Cardiac muscle cell (in vitro differentiated cells and primary cell): ENCODE measurements at regions not wholly inside any gene's neighbourhood (a gene's known extent, or its start where the extent isn't known, plus 50 kb on each side); places are given as distances from the start of the nearest gene placed in this dataset.
A peak's percentile ranks its signal among the peaks of the same experiment; 100 is the strongest.
"Not testable (repeated sequence)": the region's sequence is repeated elsewhere in the genome, so short reads cannot be mapped to it uniquely, and the experiment has no call there.

ENCODE experiments used
- DNase-seq, 2 donors: peaks; one replicate each; pipeline versions ENCODE4 v3.0.0 to v3.0.0-alpha.2; 2010 to 2017; ENCODE audit warnings: low read depth in 1 of 2, low spot score in 1 of 2
- H3K27ac ChIP-seq: fragments of 200-600 bp; sonication (generic); 2 replicates; pipeline ENCODE4 v1.5.1; 2016
- H3K27me3 ChIP-seq: fragments of 200-600 bp; sonication (generic); 2 replicates; pipeline ENCODE4 v1.6.0; 2016; ENCODE audit warnings: control low read depth
- H3K36me3 ChIP-seq: fragments of 200-600 bp; sonication (generic); 2 replicates; pipeline ENCODE4 v1.5.1; 2016; ENCODE audit warnings: control low read depth
- H3K4me1 ChIP-seq: fragments of 200-600 bp; sonication (generic); 2 replicates; pipeline ENCODE4 v1.8.1; 2017; ENCODE audit warnings: low read depth, mild to moderate bottlenecking, mixed run types
- H3K4me3 ChIP-seq: fragments of 200-600 bp; sonication (generic); 2 replicates; pipeline ENCODE4 v1.5.1; 2016; ENCODE audit warnings: mild to moderate bottlenecking
- H3K9me3 ChIP-seq: fragments of 200-600 bp; sonication (generic); 2 replicates; pipeline ENCODE4 v1.5.1; 2017; ENCODE audit warnings: low read depth, mild to moderate bottlenecking, control low read depth
- CTCF ChIP-seq: IDR thresholded peaks from 2 replicates; pipeline ENCODE4 v1.5.1; 2012; ENCODE audit warnings: low read depth, mild to moderate bottlenecking, low read length

- no peak for TF ChIP-seq CTCF
- H3K4me1 ChIP-seq, result no peaks in the 10 kb centered on the region
- no peak overlapping the region for H3K27ac ChIP-seq
- H3K27me3 ChIP-seq, result no peaks in the 10 kb centered on the region
- peak in 1 of 2 donors; percentile 6 for DNase-seq
- H3K36me3 ChIP-seq, result no peaks in the 10 kb centered on the region
- H3K4me3 ChIP-seq, result no peak overlapping the region
- H3K9me3 ChIP-seq, result no peaks in the 10 kb centered on the region
These were observed 1189.2 kb downstream of the TYW1 start for GRCh38 chr7:68185631-68186456.

- no peak for DNase-seq
- Histone ChIP-seq H3K36me3 (no peaks in the 10 kb centered on the region), H3K9me3 (no peaks in the 10 kb centered on the region), H3K27me3 (no peaks in the 10 kb centered on the region), H3K27ac (no peak overlapping the region), H3K4me3 (no peak overlapping the region), H3K4me1 (no peaks in the 10 kb centered on the region)
- no peak for TF ChIP-seq CTCF
These were observed 1190.9 kb downstream of the TYW1 start for GRCh38 chr7:68187532-68187931.

- no peaks in the 10 kb centered on the region for H3K27me3 ChIP-seq
- no peak for DNase-seq
- no peaks in the 10 kb centered on the region for H3K36me3 ChIP-seq
- H3K4me1 ChIP-seq, result no peaks in the 10 kb centered on the region
- H3K9me3 ChIP-seq, result no peaks in the 10 kb centered on the region
- no peak overlapping the region for H3K4me3 ChIP-seq
- TF ChIP-seq CTCF, result no peak
- H3K27ac ChIP-seq, result no peak overlapping the region
These were observed 1196.3 kb downstream of the TYW1 start for GRCh38 chr7:68192941-68193340.

- H3K4me3 ChIP-seq, H3K27ac ChIP-seq, H3K36me3 ChIP-seq, DNase-seq, H3K27me3 ChIP-seq, H3K4me1 ChIP-seq, H3K9me3 ChIP-seq: not testable (repeated sequence)
These were observed 1199.0 kb downstream of the TYW1 start for GRCh38 chr7:68195642-68196041.

- H3K4me3 ChIP-seq, result no peak overlapping the region
- no peak overlapping the region for H3K27ac ChIP-seq
- no peaks in the 10 kb centered on the region for H3K27me3 ChIP-seq
- H3K36me3 ChIP-seq, result no peaks in the 10 kb centered on the region
- H3K9me3 ChIP-seq, result no peaks in the 10 kb centered on the region
- DNase-seq, result no peak
- no peak for TF ChIP-seq CTCF
- no peaks in the 10 kb centered on the region for H3K4me1 ChIP-seq
These were observed 1203.5 kb downstream of the TYW1 start for GRCh38 chr7:68200051-68200670.

- Histone ChIP-seq H3K36me3 (no peaks in the 10 kb centered on the region), H3K27ac (no peak overlapping the region), H3K4me1 (no peaks in the 10 kb centered on the region), H3K9me3 (no peaks in the 10 kb centered on the region), H3K27me3 (no peaks in the 10 kb centered on the region), H3K4me3 (no peak overlapping the region)
- DNase-seq, result no peak
- no peak for TF ChIP-seq CTCF
These were observed 1206.6 kb downstream of the TYW1 start for GRCh38 chr7:68203251-68203650.
